IMR-90 (cell line): ENCODE measurements at regions not wholly inside any gene's neighbourhood (a gene's known extent, or its start where the extent isn't known, plus 50 kb on each side); places are given as distances from the start of the nearest gene placed in this dataset.

Source experiments
- CHD1 ChIP-seq: IDR thresholded peaks from 2 replicates; pipeline ENCODE4 v1.6.1; 2012; ENCODE audit warnings: low read depth, low read length, improper control_type of control experiment
- CTCF ChIP-seq: conservative IDR thresholded peaks from 2 replicates; pipeline ENCODE4 v1.5.1; 2012; ENCODE audit warnings: mild to moderate bottlenecking, low read depth, low read length, improper control_type of control experiment

- no peak for TF ChIP-seq CHD1
- no peak for TF ChIP-seq CTCF
Measured at GRCh38 chr2:217065695-217066405, 206.0 kb upstream of the TNP1 start.
